Lower leg skin (tissue), 3 donors: ENCODE measurements at regions not wholly inside any gene's neighbourhood (a gene's known extent, or its start where the extent isn't known, plus 50 kb on each side); places are given as distances from the start of the nearest gene placed in this dataset.

Experiments used
- POLR2A ChIP-seq, 2 donors: fragments of 450-650 bp; IDR thresholded peaks; one replicate each; pipeline ENCODE4 v1.6.1; 2016 to 2017; ENCODE audit warnings: antibody characterized with exemption in 2 of 2, mild to moderate bottlenecking in 1 of 2, moderate library complexity in 1 of 2
- TF ChIP-seq, protein P1 (sequence below), 3 donors: fragments of 450-650 bp; IDR thresholded peaks; one replicate each; pipeline ENCODE4 v1.5.1; 2016; ENCODE audit warnings: antibody characterized with exemption in 3 of 3, mild to moderate bottlenecking in 3 of 3, moderate library complexity in 2 of 3

DNA sequence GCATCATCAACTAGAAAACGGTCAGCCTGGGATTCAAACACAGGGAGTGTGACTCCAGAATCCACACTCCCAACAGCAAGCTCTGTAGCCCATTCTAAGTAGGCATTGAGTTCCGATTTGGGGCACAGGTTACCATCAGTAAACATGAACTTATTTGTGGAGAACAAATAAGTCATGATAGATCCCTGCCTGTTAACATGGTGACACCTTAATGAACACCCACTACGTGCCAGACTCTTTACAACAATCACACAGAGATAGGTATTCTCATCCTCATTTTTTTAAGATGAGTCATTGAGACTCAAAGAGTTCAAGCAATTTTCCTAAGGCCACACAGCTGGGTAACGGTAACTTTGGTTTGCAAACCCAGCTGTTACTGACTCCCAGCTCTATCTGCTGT is 91.5 kb downstream of the LYZL2 start:
- TF ChIP-seq, protein P1, sequence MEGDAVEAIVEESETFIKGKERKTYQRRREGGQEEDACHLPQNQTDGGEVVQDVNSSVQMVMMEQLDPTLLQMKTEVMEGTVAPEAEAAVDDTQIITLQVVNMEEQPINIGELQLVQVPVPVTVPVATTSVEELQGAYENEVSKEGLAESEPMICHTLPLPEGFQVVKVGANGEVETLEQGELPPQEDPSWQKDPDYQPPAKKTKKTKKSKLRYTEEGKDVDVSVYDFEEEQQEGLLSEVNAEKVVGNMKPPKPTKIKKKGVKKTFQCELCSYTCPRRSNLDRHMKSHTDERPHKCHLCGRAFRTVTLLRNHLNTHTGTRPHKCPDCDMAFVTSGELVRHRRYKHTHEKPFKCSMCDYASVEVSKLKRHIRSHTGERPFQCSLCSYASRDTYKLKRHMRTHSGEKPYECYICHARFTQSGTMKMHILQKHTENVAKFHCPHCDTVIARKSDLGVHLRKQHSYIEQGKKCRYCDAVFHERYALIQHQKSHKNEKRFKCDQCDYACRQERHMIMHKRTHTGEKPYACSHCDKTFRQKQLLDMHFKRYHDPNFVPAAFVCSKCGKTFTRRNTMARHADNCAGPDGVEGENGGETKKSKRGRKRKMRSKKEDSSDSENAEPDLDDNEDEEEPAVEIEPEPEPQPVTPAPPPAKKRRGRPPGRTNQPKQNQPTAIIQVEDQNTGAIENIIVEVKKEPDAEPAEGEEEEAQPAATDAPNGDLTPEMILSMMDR (IDR thresholded peaks at IDR 0.05), result no peak
- TF ChIP-seq POLR2A (IDR thresholded peaks at IDR 0.05), result no peak
